NCI-H82 (cell line): ENCODE measurements at regions not wholly inside any gene's neighbourhood (a gene's known extent, or its start where the extent isn't known, plus 50 kb on each side); places are given as distances from the start of the nearest gene placed in this dataset.
"Not testable (repeated sequence)": the region's sequence is repeated elsewhere in the genome, so short reads cannot be mapped to it uniquely, and the experiment has no call there.

Source experiments
- DNase-seq: peaks from one replicate; lab custom pipeline; 2025; lab: John Stamatoyannopoulos, UW

DNA sequence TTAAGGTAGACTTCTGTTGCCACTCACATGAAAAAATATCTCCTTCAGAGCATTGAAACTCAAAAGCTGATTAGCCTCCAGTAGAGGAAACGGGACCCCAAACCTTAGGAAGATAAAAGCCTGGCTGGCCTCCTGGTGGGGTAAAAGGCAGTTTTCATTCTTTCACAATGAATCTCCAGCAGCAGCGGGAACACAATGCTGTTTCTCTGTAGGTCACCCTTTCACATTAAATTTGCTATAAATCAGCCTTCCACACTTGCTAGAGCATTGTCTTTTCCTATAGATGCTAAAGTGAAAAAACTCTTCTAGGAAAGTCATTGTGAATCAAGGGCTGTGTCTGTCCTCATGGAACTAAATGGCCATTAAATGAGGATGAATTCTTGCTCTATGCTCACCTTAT lies 207.3 kb upstream of the MAGEB2 start:
- no peak for DNase-seq

- DNase-seq, result no peak
Observed at GRCh38 chrX:30010471-30010870, 204.9 kb upstream of the MAGEB2 start.

GRCh38 chrX:30015440-30015839 lies 199.9 kb upstream of the MAGEB2 start:
- DNase-seq, result no peak

DNA sequence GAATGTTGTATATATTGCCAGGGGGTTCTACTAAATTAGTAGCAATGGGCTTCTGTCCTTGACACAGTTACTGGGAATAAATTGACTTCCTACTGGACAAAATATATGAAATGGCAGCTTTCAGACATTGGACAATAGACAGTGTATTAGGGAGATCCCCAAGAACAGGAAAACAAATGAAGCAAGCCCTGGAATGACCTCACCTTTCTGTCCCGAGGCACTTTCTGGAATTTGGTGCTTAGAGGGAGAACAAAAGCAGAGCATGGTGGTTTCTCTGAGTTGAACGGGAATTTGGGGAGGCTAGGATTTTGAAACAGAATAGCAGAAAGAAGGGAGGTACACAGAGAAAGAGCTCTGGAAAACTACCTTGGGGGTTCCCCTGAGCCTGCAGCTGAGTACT lies 187.7 kb upstream of the MAGEB2 start:
- no peak for DNase-seq

DNA sequence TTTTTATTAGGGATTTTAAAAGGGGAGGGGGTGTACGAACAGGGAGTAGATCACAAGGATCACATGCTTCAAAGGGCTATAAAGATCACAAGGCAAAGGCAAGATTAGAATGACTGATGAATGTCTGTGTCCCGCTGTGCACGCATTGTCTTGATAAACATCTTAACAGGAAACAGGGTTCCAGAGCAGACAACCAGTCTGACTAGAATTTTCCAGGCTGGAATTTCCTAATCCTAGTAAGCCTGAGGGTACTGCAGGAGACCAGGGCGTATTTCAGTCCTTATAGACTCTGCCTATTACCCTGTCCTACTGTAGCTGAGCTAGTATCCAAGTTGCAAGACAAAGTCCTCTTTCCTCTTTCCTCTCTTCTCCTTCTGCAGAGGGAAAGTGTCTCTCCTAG lies 179.0 kb upstream of the MAGEB2 start:
- not testable (repeated sequence) for DNase-seq

- no peak for DNase-seq
Observed at GRCh38 chrX:30039768-30040167, 175.6 kb upstream of the MAGEB2 start.

DNA sequence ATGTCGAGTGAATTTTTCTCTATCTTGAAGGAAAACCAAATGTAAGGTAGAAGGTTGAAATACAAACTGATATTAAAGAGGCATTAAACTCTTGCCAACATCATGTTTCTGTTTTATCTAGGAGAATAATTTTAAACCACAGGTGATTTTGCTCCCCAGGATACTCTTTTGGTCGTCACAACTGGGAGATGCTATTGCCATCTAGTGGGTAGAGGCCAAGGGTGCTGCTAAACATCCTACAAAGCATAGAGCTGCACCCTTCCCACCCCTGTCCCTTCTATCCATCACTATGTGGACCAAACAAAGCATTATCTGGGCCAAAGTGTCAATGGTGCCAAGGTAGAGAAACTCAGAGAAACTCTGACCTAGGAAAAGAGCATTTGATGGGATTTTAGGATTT lies 154.6 kb upstream of the MAGEB2 start:
- DNase-seq, result peak; percentile 5

DNA sequence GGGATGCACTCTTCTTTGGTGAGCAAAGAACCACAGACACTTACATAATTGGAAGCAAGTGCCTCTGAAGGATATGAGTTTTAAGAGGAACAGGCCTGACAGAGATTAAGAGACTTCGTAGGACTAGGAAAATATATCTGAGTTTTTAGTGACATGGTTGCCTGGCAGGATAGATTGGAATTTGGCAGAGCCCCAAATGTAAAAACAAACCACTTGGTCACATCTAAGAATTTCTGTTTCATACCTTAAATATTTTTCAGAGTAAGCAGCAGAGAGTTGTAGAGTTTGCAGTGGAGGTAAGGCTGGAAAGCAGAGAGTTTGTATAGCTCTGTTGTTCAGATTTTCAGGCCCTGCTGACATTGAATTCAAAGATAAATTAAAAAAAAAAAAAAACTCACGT lies 150.1 kb upstream of the MAGEB2 start:
- no peak for DNase-seq

GRCh38 chrX:30067677-30068076 lies 147.7 kb upstream of the MAGEB2 start:
- DNase-seq, result no peak

DNA sequence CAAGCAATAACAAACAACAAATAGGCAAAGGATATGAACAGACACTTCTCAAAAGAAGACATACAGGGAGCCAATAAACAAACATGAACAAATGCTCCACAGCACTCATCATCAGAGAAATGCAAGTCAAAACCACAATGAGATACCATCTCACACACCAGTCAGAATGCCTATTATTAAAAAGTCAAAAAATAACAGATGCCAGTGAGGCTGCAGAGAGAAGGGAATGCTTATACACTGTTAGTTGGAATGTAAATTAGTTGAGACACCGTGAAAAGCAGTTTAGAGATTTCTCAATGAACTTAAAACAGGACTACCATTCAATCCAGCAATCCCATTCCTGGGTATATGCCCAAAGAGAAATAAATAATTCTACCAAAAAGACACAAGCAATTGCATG lies 129.8 kb upstream of the MAGEB2 start:
- DNase-seq, result no peak

DNA sequence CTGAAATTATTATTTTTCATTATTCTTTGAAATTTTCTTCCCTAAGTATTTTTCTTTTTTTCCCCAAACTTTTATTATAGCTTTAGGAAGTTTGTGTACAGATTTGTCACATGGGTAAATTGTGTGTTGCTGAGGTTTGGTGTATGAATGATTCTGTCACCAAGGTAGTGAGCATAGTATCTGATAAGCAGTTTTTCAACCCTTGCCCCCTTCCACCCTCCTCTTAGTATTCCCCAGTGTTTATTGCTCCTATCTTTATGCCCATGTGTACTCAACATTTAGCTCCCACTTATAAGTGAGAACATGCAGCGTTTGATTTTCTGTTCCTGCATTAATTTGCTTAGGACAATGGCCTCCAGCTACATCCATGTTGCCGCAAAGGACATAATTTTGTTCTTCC lies 103.9 kb upstream of the MAGEB2 start:
- DNase-seq, result no peak

GRCh38 chrX:30141966-30142365 lies 73.4 kb upstream of the MAGEB2 start:
- DNase-seq, result peak; percentile 70

GRCh38 chrX:30144221-30144620 lies 71.1 kb upstream of the MAGEB2 start:
- no peak for DNase-seq

GRCh38 chrX:30144971-30145731 lies 70.2 kb upstream of the MAGEB2 start:
- no peak for DNase-seq

DNA sequence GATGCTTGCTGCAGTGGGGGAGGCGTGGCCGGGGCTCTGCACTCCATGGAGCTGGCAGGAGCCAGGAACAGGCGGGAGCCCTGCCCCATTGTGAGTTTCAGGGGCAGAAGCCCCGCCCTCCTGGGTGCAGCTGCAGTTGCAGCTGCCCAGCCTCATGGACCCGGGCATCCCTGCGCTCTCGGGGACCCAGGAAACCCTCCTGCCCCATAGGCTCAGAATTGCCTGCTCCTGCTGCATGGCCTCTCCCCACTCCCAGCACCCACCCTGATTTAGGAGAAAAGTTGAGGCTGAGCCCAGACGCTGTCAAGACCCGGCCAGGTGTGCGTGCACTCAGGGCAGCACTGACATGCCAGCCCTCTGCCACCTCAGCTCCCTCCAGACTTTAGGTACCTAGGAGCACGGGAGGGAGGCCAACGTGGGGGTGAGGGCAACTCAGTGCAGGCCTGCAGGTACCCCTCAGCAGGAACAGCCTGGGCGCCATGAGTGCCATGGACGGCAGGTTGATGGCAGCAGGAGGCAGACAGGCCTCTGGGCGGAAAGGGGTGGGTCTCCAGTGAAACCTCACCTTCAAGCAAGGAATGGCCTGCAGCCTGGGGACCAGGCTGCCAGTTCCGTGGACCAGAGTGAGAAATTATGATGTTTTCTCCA lies 67.2 kb upstream of the MAGEB2 start:
- no peak for DNase-seq

DNA sequence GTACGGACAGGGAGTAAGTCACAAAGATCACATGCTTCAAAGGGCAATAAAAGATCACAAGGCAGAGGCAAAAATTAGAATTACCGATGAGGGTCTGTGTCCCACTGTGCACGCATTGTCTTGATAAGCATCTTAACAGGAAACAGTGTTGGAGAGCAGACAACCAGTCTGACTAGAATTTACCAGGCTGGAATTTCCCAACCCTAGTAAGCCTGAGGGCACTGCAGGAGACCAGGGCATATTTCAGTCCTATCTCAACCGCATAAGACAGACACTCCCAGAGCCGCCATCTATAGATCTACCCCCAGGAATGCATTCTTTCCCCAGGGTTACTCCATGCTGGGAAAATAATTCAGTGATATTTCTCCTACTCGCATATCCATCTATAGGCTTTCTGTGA lies 66.2 kb upstream of the MAGEB2 start:
- not testable (repeated sequence) for DNase-seq

DNA sequence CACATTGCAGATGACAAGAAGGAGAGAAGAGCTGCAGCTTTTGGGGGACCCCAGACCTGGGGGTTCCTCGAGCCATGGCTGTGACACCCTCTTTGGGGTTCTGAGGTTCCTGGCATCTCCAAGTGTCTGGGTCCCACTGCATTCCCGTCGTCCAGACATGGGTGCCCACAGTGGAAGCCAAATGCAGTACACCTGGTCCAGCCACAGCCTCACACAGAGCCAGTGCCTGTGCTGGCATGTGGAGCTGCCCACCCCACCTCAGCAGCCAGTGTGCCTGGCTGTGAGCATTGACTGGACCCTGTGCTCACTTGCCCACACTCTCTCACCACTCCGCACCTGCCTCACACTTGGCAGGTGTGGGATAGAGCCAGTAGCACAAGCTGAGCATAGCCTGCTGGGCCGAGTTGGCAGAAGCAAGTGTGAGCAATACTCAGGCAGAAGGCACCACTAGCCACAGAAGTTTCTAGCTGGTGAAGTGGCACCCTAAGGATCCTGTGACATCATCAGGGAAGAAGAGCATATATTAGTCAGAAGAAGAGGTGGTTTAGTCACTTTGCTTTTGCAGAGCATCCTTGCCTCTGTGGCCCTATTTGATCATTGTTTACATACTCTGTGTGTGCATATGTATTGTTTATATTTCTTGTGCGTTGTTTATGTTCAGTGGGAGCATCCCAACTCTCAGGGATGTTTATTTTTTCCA lies 65.0 kb upstream of the MAGEB2 start:
- no peak for DNase-seq

DNA sequence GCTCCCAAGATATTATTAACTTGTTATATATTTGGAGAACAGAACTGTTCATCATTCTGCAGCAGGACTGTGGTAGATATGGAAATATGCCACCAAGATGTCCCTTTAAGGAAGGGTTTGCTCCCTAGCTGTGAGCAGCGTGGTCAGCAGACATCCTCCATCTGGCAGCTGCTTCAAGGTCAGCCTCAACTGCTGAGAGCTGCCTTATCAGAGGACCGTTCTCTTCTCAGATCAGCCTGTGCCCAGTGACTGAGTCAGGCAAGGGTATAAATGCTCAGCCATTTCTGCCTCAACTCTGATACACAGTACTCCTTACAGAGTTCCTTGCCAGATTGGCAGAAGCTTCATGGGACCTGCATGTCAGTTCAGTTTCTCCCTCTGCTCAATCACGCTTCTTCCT lies 63.4 kb upstream of the MAGEB2 start:
- no peak for DNase-seq

DNA sequence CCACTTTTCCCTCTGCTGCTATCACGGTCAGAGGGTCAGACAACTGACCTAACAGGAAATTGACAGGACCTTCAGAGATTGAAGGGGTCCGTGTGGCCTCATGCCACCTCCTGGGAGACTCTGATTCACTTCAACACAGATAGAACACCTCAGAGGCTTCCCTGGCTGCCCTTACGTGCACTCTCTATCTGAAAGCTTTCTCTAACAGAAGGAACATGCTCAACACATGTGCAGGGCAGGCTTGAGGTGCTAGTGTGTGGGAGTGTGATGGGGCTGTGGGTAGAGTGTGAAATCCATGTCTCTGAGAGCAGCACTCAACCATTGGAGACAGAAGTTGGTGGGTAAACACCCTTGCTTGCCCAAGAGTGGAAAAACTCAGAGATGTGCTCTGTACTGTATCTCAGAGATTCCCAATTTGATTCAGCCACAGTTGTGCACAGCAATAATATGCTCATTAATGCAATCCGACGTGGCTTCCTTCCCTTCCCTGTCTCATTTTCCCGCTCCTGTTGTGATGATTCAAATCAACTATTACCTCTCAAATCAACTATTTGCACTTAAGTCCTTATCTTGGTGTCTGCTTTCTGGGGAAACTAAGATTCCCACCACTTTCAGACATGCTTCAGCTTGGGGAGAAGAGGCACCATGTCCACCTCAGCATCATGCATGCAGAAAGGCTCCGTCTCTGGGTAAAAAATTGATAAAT lies 62.0 kb upstream of the MAGEB2 start:
- no peak for DNase-seq

GRCh38 chrX:30153881-30154260 lies 61.5 kb upstream of the MAGEB2 start:
- no peak for DNase-seq

GRCh38 chrX:30156009-30156408 lies 59.4 kb upstream of the MAGEB2 start:
- no peak for DNase-seq

GRCh38 chrX:30156880-30157560 lies 58.3 kb upstream of the MAGEB2 start:
- DNase-seq, result no peak
